ENCODE measurements at regions not wholly inside any gene's neighbourhood (a gene's known extent, or its start where the extent isn't known, plus 50 kb on each side); places are given as distances from the start of the nearest gene placed in this dataset.

GRCh38 chr15:57870667-57871066 lies 164.2 kb downstream of the POLR2M start (continued):
- no peak for TF ChIP-seq SIN3B (IDR thresholded peaks at IDR 0.05; ENCODE audit: low read length)
- no peak for TF ChIP-seq DNMT1 (CRISPR knock-in tag; IDR thresholded peaks at IDR 0.05)
- TF ChIP-seq ZNF335 (CRISPR knock-in tag; IDR thresholded peaks at IDR 0.05) = no peak
- TF ChIP-seq ELF4 (CRISPR knock-in tag; IDR thresholded peaks at IDR 0.05; ENCODE audit: borderline replicate concordance) = no peak
- TF ChIP-seq ZNF567 (CRISPR knock-in tag; IDR thresholded peaks at IDR 0.05; ENCODE audit: borderline replicate concordance) = no peak
- TF ChIP-seq ZNF33A (CRISPR knock-in tag; IDR thresholded peaks at IDR 0.05; ENCODE audit: borderline replicate concordance) = no peak

- H2AFZ ChIP-seq (ENCODE audit: low read length) = no peak overlapping the region
- in situ Hi-C loops (cut with HindIII; ENCODE audit: extremely low pct_ligation_motif_present, low pct_unique_long_range_greater_than_20kb) = no loop called here
- TF ChIP-seq ZNF382 (CRISPR knock-in tag; IDR thresholded peaks at IDR 0.05; ENCODE audit: borderline replicate concordance) = no peak
- no peak for TF ChIP-seq ARNT2 (CRISPR knock-in tag; IDR thresholded peaks at IDR 0.05; ENCODE audit: low read depth)
- no peak for TF ChIP-seq TEAD2 (CRISPR knock-in tag; IDR thresholded peaks at IDR 0.05)
- no peak for TF ChIP-seq ZNF205 (CRISPR knock-in tag; IDR thresholded peaks at IDR 0.05)
- TF ChIP-seq MAZ (IDR thresholded peaks at IDR 0.05; ENCODE audit: borderline replicate concordance, low read depth, low read length) = no peak
- no peak for TF ChIP-seq MAZ (CRISPR knock-in tag; IDR thresholded peaks at IDR 0.05; ENCODE audit: low read depth)
- TF ChIP-seq MAFF (IDR thresholded peaks at IDR 0.05; ENCODE audit: low read depth, low read length) = no peak
- TF ChIP-seq ZNF839 (CRISPR knock-in tag; IDR thresholded peaks at IDR 0.05; ENCODE audit: borderline replicate concordance) = no peak
- no peak for TF ChIP-seq ZNF570 (CRISPR knock-in tag; IDR thresholded peaks at IDR 0.05; ENCODE audit: borderline replicate concordance)
- TF ChIP-seq IRF9 (CRISPR knock-in tag; IDR thresholded peaks at IDR 0.05; ENCODE audit: borderline replicate concordance) = no peak
Observed at GRCh38 chr15:57872281-57873030, 165.9 kb downstream of the POLR2M start.

More at GRCh38 chr15:57872281-57873030, 165.9 kb downstream of the POLR2M start:
- Histone ChIP-seq H3K4me3 (replicated peaks in 1 of 3; ENCODE audit: insufficient read depth in 1 of 3, low read depth in 2 of 3, low read length in 3 of 3) (no peak overlapping the region), H3K4me1 (ENCODE audit: insufficient read depth, low read length) (no peaks in the 10 kb centered on the region), H3K27me3 (ENCODE audit: control insufficient read depth in 1 of 2, insufficient read depth in 2 of 2, low read length in 2 of 2) (no peaks in the 10 kb centered on the region; a peak in 2 of 5 replicates), H3K9me3 (ENCODE audit: low read length) (peaks cover 9% of the 10 kb centered on the region), H3K36me3 (replicated peaks in 1 of 2; ENCODE audit: control insufficient read depth in 1 of 2, insufficient read depth in 2 of 2, low read length in 2 of 2) (no peaks in the 10 kb centered on the region), H4K20me1 (ENCODE audit: insufficient read depth, low read length) (no peaks in the 10 kb centered on the region), H3K4me2 (ENCODE audit: low read depth, low read length) (no peak overlapping the region), H3K79me2 (ENCODE audit: insufficient read depth, low read length) (no peaks in the 10 kb centered on the region), H3K9ac (ENCODE audit: insufficient read depth, low read depth, low read length) (no peak overlapping the region), H3K27ac (ENCODE audit: extremely low read length, insufficient read depth, low read length) (no peak overlapping the region)
- ATAC-seq (no peak), DNase-seq (ENCODE audit: low spot score) (no peak), FAIRE-seq (no peak)
- 27% methylated on average over 6 of the region's 6 CpGs for WGBS (ENCODE audit: low lambda C conversion rate)
- ChIA-PET CTCF (ENCODE audit: low intra/inter-chr PET ratio, low total read pairs) (no interaction called here), POLR2A (no interaction called here)
- no TSS peak for BruUV-seq (replicated peaks)
- intact Hi-C loops (cut with micrococcal nuclease; ENCODE audit: unreplicated experiment) = no loop called here

All from HepG2 (cell line).